Ishikawa (cell line): ENCODE measurements at regions not wholly inside any gene's neighbourhood (a gene's known extent, or its start where the extent isn't known, plus 50 kb on each side); places are given as distances from the start of the nearest gene placed in this dataset.

Experiments
- CEBPB ChIP-seq: IDR thresholded peaks from 2 replicates; pipeline ENCODE4 v1.6.1; 2012
- EP300 ChIP-seq: IDR thresholded peaks from 2 replicates; pipeline ENCODE4 v1.6.1; 2012; ENCODE audit warnings: borderline replicate concordance
- MAX ChIP-seq: IDR thresholded peaks from 2 replicates; pipeline ENCODE4 v1.6.1; 2012
- RAD21 ChIP-seq: IDR thresholded peaks from 2 replicates; pipeline ENCODE4 v1.6.1; 2012; ENCODE audit warnings: low read depth
- REST ChIP-seq: IDR thresholded peaks from 2 replicates; pipeline ENCODE4 v1.6.1; 2012; ENCODE audit warnings: low read depth, mild to moderate bottlenecking
- USF1 ChIP-seq: IDR thresholded peaks from 2 replicates; pipeline ENCODE4 v1.6.1; 2012
- YY1 ChIP-seq: IDR thresholded peaks from 2 replicates; pipeline ENCODE4 v1.6.1; 2012; ENCODE audit warnings: low read depth

- TF ChIP-seq EP300 (no peak), REST (no peak), CEBPB (no peak), RAD21 (no peak), YY1 (no peak), USF1 (no peak), MAX (no peak)
Observed at GRCh38 chr3:26964836-26965235, 342.3 kb downstream of the LRRC3B start.
